WTC11 (cell line): ENCODE measurements at regions not wholly inside any gene's neighbourhood (a gene's known extent, or its start where the extent isn't known, plus 50 kb on each side); places are given as distances from the start of the nearest gene placed in this dataset.
A peak's percentile ranks its signal among the peaks of the same experiment; 100 is the strongest.

Experiments used
- ATAC-seq: fragments of 200-7000 bp; cut with Tn5 transposase; 2 replicates; pipeline ENCODE4 v1.10.0; 2021; ENCODE audit warnings: mild to moderate bottlenecking, moderate library complexity
- CTCF ChIA-PET: fragments of 300-600 bp; sonication (Branson Sonifier 250); formaldehyde crosslinking; loops from one replicate; lab custom pipeline; 2021; ENCODE audit warnings: antibody characterized with exemption; lab: Charles Lee
- POLR2A ChIA-PET: fragments of 350-600 bp; sonication (Branson Sonifier 250); formaldehyde crosslinking; loops from one replicate; lab custom pipeline; 2021; ENCODE audit warnings: antibody characterized with exemption; lab: Charles Lee
- DNase-seq: peaks from one replicate; pipeline ENCODE4 v3.0.0; 2021; ENCODE audit warnings: low spot score
- H3K27ac Mint-ChIP-seq: 2 replicates; pipeline ENCODE4 v1.8.0; 2021; ENCODE audit warnings: mixed read lengths
- H3K27me3 Mint-ChIP-seq: 2 replicates; pipeline ENCODE4 v1.8.0; 2021; ENCODE audit warnings: low read depth, mild to moderate bottlenecking, moderate library complexity, mixed read lengths
- H3K36me3 Mint-ChIP-seq: 2 replicates; pipeline ENCODE4 v1.8.0; 2021; ENCODE audit warnings: mixed read lengths
- H3K4me1 Mint-ChIP-seq: 2 replicates; pipeline ENCODE4 v1.8.0; 2022; ENCODE audit warnings: mixed read lengths
- H3K4me3 Mint-ChIP-seq: 2 replicates; pipeline ENCODE4 v1.8.0; 2021; ENCODE audit warnings: mild to moderate bottlenecking, moderate library complexity, mixed read lengths
- H3K9me3 Mint-ChIP-seq: 2 replicates; pipeline ENCODE4 v1.8.0; 2021; ENCODE audit warnings: mixed read lengths
- AFF4 ChIP-seq: sonication (generic); formaldehyde crosslinking; IDR thresholded peaks from 2 replicates; pipeline ENCODE4 v1.8.1; 2023; ENCODE audit warnings: mild to moderate bottlenecking, missing genetic modification reagents, borderline replicate concordance
- AR ChIP-seq: fragments of 250-450 bp; sonication (Bioruptor Pico); IDR thresholded peaks from 2 replicates; pipeline ENCODE4 v1.9.0; 2021; ENCODE audit warnings: mild to moderate bottlenecking
- E2F4 ChIP-seq: sonication (generic); formaldehyde crosslinking; IDR thresholded peaks from 2 replicates; pipeline ENCODE4 v1.8.1; 2022; ENCODE audit warnings: low read depth, mild to moderate bottlenecking, moderate library complexity, missing genetic modification reagents, borderline replicate concordance
- E2F5 ChIP-seq: sonication (generic); formaldehyde crosslinking; IDR thresholded peaks from 2 replicates; pipeline ENCODE4 v1.8.1; 2022; ENCODE audit warnings: mild to moderate bottlenecking, moderate library complexity, missing genetic modification reagents
- ELF4 ChIP-seq: sonication (generic); formaldehyde crosslinking; IDR thresholded peaks from 2 replicates; pipeline ENCODE4 v1.8.1; 2022; ENCODE audit warnings: low read depth, mild to moderate bottlenecking, moderate library complexity, missing genetic modification reagents
- ESRRA ChIP-seq: sonication (generic); formaldehyde crosslinking; IDR thresholded peaks from 2 replicates; pipeline ENCODE4 v1.8.1; 2022; ENCODE audit warnings: mild to moderate bottlenecking, missing genetic modification reagents, borderline replicate concordance
- FOXK1 ChIP-seq: sonication (generic); formaldehyde crosslinking; IDR thresholded peaks from 2 replicates; pipeline ENCODE4 v1.8.0; 2022; ENCODE audit warnings: mild to moderate bottlenecking, moderate library complexity, missing genetic modification reagents
- JAZF1 ChIP-seq: fragments of 250-450 bp; sonication (Bioruptor Pico); IDR thresholded peaks from 2 replicates; pipeline ENCODE4 v1.9.0; 2021; ENCODE audit warnings: moderate library complexity, mild to moderate bottlenecking, inconsistent platforms
- NFATC4 ChIP-seq: fragments of 250-450 bp; sonication (Bioruptor Pico); IDR thresholded peaks from 2 replicates; pipeline ENCODE4 v1.9.0; 2021; ENCODE audit warnings: mild to moderate bottlenecking
- TEAD1 ChIP-seq: sonication (generic); formaldehyde crosslinking; IDR thresholded peaks from 2 replicates; pipeline ENCODE4 v1.8.0; 2022; ENCODE audit warnings: mild to moderate bottlenecking, missing genetic modification reagents
- USF2 ChIP-seq: sonication (generic); formaldehyde crosslinking; IDR thresholded peaks from 2 replicates; pipeline ENCODE4 v1.8.1; 2023; ENCODE audit warnings: mild to moderate bottlenecking, missing genetic modification reagents, moderate library complexity
- ZNF232 ChIP-seq: sonication (generic); formaldehyde crosslinking; IDR thresholded peaks from 2 replicates; pipeline ENCODE4 v1.8.0; 2022; ENCODE audit warnings: mild to moderate bottlenecking, missing genetic modification reagents
- ZNF425 ChIP-seq: fragments of 250-450 bp; sonication (Bioruptor Pico); conservative IDR thresholded peaks from 2 replicates; pipeline ENCODE4 v1.9.0; 2021; ENCODE audit warnings: mild to moderate bottlenecking
- ZNF512 ChIP-seq: sonication (generic); formaldehyde crosslinking; IDR thresholded peaks from 2 replicates; pipeline ENCODE4 v1.8.1; 2022; ENCODE audit warnings: missing genetic modification reagents, borderline replicate concordance

GRCh38 chr7:114218283-114218682, 196.3 kb upstream of the FOXP2 start:
- H3K4me3 Mint-ChIP-seq, result no peak overlapping the region
- ATAC-seq (no peak), DNase-seq (no peak)
- H3K4me1 Mint-ChIP-seq, result peaks cover 15% of the 10 kb centered on the region
- H3K27me3 Mint-ChIP-seq, result no peaks in the 10 kb centered on the region
- H3K36me3 Mint-ChIP-seq, result no peaks in the 10 kb centered on the region
- POLR2A ChIA-PET, result no interaction called here
- TF ChIP-seq USF2, result no peak
- TF ChIP-seq ELF4 (CRISPR knock-in tag), result no peak
- no peak for TF ChIP-seq AR
- CTCF ChIA-PET, result no interaction called here
- no peaks in the 10 kb centered on the region for H3K9me3 Mint-ChIP-seq
- H3K27ac Mint-ChIP-seq, result no peak overlapping the region

- Mint-ChIP-seq H3K27me3 (no peaks in the 10 kb centered on the region), H3K36me3 (no peaks in the 10 kb centered on the region), H3K27ac (no peak overlapping the region), H3K4me1 (peaks cover 15% of the 10 kb centered on the region), H3K9me3 (no peaks in the 10 kb centered on the region), H3K4me3 (no peak overlapping the region)
- no peak for TF ChIP-seq FOXK1 (CRISPR knock-in tag)
- TF ChIP-seq E2F4 (CRISPR knock-in tag), result no peak
- no peak for TF ChIP-seq ZNF512 (CRISPR knock-in tag)
- TF ChIP-seq ZNF425 (CRISPR knock-in tag), result no peak
- no peak for TF ChIP-seq JAZF1 (CRISPR knock-in tag)
- no peak for TF ChIP-seq AFF4 (CRISPR knock-in tag)
- TF ChIP-seq E2F5 (CRISPR knock-in tag), result no peak
- TF ChIP-seq ESRRA (CRISPR knock-in tag), result no peak
- no peak for TF ChIP-seq ZNF232 (CRISPR knock-in tag)
- TF ChIP-seq TEAD1, result no peak
- TF ChIP-seq NFATC4 (CRISPR knock-in tag), result no peak
- DNase-seq, result no peak
- ChIA-PET POLR2A (no interaction called here), CTCF (no interaction called here)
- peak; percentile 51 for ATAC-seq
Observed at GRCh38 chr7:114217026-114217806, 197.4 kb upstream of the FOXP2 start.
